Neural cell (in vitro differentiated cells): ENCODE measurements at regions not wholly inside any gene's neighbourhood (a gene's known extent, or its start where the extent isn't known, plus 50 kb on each side); places are given as distances from the start of the nearest gene placed in this dataset.

Source experiments
- EP300 ChIP-seq: fragments of 450-650 bp; conservative IDR thresholded peaks from 2 replicates; pipeline ENCODE4 v1.6.1; 2014; ENCODE audit warnings: antibody characterized with exemption, mild to moderate bottlenecking, moderate library complexity; ENCODE audit not compliant: poor library complexity, severe bottlenecking
- EZH2 ChIP-seq: fragments of 200-600, 300-800 bp; shearing (Covaris generic), sonication (generic); IDR thresholded peaks from 2 replicates; pipeline ENCODE4 v1.6.1; 2014; ENCODE audit warnings: antibody characterized with exemption, low read length, borderline replicate concordance, mild to moderate bottlenecking; ENCODE audit not compliant: insufficient read depth, poor library complexity, severe bottlenecking
- MXI1 ChIP-seq: fragments of 450-650 bp; conservative IDR thresholded peaks from 2 replicates; pipeline ENCODE4 v1.6.1; 2014; ENCODE audit warnings: antibody characterized with exemption, mild to moderate bottlenecking; ENCODE audit not compliant: poor library complexity, severe bottlenecking
- POLR2AphosphoS5 ChIP-seq: IDR thresholded peaks from 2 replicates; pipeline ENCODE4 v1.6.1; 2012
- RAD21 ChIP-seq: fragments of 450-650 bp; conservative IDR thresholded peaks from 2 replicates; pipeline ENCODE4 v1.6.1; 2014; ENCODE audit warnings: antibody characterized with exemption, mild to moderate bottlenecking, moderate library complexity
- SMC3 ChIP-seq: fragments of 450-650 bp; conservative IDR thresholded peaks from 2 replicates; pipeline ENCODE4 v1.6.1; 2014; ENCODE audit warnings: antibody characterized with exemption, mild to moderate bottlenecking, moderate library complexity; ENCODE audit not compliant: poor library complexity
- TAF1 ChIP-seq: IDR thresholded peaks from 2 replicates; pipeline ENCODE4 v1.6.1; 2012; ENCODE audit warnings: low read depth
- TF ChIP-seq, protein P1 (sequence below): IDR thresholded peaks from 2 replicates; pipeline ENCODE4 v1.6.1; 2012; ENCODE audit warnings: borderline replicate concordance
- TF ChIP-seq, protein P2 (sequence below): fragments of 450-650 bp; IDR thresholded peaks from 2 replicates; pipeline ENCODE4 v1.5.1; 2014; ENCODE audit warnings: antibody characterized with exemption, mild to moderate bottlenecking, moderate library complexity; ENCODE audit not compliant: poor library complexity, severe bottlenecking

DNA sequence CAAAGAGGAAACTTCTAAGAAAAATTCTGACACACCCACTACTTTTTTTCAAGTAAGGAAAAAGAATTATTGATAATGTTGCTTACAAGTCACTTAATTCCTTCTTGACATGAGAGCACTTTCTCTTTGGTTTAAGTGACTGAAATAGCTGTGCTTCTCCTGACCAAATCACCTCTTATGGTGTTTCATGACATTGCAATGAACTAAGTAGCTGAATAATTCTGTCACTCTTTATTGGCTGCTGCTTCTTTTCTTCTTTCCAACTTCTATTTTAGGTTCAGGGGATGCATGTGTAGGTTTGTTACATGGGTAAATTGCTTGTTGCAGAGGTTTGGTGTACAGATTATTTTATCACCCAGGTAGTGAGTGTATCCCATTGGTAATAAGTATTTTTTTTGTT is 447.6 kb upstream of the NETO1 start:
- TF ChIP-seq EZH2: no peak
- TF ChIP-seq, protein P1, sequence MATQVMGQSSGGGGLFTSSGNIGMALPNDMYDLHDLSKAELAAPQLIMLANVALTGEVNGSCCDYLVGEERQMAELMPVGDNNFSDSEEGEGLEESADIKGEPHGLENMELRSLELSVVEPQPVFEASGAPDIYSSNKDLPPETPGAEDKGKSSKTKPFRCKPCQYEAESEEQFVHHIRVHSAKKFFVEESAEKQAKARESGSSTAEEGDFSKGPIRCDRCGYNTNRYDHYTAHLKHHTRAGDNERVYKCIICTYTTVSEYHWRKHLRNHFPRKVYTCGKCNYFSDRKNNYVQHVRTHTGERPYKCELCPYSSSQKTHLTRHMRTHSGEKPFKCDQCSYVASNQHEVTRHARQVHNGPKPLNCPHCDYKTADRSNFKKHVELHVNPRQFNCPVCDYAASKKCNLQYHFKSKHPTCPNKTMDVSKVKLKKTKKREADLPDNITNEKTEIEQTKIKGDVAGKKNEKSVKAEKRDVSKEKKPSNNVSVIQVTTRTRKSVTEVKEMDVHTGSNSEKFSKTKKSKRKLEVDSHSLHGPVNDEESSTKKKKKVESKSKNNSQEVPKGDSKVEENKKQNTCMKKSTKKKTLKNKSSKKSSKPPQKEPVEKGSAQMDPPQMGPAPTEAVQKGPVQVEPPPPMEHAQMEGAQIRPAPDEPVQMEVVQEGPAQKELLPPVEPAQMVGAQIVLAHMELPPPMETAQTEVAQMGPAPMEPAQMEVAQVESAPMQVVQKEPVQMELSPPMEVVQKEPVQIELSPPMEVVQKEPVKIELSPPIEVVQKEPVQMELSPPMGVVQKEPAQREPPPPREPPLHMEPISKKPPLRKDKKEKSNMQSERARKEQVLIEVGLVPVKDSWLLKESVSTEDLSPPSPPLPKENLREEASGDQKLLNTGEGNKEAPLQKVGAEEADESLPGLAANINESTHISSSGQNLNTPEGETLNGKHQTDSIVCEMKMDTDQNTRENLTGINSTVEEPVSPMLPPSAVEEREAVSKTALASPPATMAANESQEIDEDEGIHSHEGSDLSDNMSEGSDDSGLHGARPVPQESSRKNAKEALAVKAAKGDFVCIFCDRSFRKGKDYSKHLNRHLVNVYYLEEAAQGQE: no peak
- TF ChIP-seq, protein P2, sequence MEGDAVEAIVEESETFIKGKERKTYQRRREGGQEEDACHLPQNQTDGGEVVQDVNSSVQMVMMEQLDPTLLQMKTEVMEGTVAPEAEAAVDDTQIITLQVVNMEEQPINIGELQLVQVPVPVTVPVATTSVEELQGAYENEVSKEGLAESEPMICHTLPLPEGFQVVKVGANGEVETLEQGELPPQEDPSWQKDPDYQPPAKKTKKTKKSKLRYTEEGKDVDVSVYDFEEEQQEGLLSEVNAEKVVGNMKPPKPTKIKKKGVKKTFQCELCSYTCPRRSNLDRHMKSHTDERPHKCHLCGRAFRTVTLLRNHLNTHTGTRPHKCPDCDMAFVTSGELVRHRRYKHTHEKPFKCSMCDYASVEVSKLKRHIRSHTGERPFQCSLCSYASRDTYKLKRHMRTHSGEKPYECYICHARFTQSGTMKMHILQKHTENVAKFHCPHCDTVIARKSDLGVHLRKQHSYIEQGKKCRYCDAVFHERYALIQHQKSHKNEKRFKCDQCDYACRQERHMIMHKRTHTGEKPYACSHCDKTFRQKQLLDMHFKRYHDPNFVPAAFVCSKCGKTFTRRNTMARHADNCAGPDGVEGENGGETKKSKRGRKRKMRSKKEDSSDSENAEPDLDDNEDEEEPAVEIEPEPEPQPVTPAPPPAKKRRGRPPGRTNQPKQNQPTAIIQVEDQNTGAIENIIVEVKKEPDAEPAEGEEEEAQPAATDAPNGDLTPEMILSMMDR: no peak
- TF ChIP-seq TAF1: no peak
- TF ChIP-seq POLR2AphosphoS5: no peak
- no peak for TF ChIP-seq RAD21
- TF ChIP-seq MXI1: no peak
- no peak for TF ChIP-seq EP300
- TF ChIP-seq SMC3: no peak
